ENCODE measurements at regions not wholly inside any gene's neighbourhood (a gene's known extent, or its start where the extent isn't known, plus 50 kb on each side); places are given as distances from the start of the nearest gene placed in this dataset.
"Not testable (repeated sequence)": the region's sequence is repeated elsewhere in the genome, so short reads cannot be mapped to it uniquely, and the experiment has no call there.

- in situ Hi-C loops (cut with HindIII; ENCODE audit: low sequenced_read_pairs) = loop anchor here (5.0 kb wide), 1 partner anchor 208 kb away; no protein-coding TSS in a partner anchor
These were observed 275.3 kb downstream of the ADGRD1 start for GRCh38 chr12:131229079-131229425.

GRCh38 chr12:131229426-131230339 is 276.0 kb downstream of the ADGRD1 start:
- in situ Hi-C loops (cut with HindIII; ENCODE audit: low sequenced_read_pairs) = loop anchor here (5.0 to 10.0 kb wide), 2 partner anchors 55 to 208 kb away; no protein-coding TSS in a partner anchor

DNA sequence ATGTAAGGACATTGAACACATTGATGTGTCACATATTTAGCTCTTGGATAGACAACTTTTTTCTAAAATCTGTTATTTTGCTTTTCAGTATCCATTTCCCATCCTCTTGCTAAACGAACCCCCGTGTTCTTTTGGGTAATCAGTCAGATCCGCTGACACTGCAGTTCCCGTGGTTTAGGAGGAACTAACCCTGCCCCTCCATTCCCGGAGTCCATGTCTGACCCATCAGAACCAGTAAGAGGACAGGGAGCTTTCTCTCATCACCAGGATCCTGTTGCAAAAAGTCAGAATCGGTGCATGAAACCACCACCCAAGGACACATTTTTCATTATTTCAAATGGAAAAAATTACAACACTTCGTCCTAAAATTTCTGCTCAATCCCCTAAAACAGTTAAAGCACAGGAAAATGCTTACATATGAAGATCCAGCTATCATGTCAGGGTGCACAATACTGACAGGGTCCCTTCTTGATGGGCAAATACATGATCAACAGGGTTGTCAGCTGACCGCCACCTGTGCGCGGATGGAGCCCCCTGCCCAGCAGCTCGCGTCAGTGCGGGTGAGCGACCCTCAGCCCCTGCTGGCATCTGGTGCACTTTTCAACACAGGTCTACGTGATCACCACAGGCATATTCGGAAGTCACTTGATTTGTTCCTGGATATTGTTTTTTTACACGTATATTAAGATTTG is 276.8 kb downstream of the ADGRD1 start:
- in situ Hi-C loops (cut with HindIII; ENCODE audit: low sequenced_read_pairs) = loop anchor here (10.0 kb wide), 1 partner anchor 54 kb away; no protein-coding TSS in a partner anchor

DNA sequence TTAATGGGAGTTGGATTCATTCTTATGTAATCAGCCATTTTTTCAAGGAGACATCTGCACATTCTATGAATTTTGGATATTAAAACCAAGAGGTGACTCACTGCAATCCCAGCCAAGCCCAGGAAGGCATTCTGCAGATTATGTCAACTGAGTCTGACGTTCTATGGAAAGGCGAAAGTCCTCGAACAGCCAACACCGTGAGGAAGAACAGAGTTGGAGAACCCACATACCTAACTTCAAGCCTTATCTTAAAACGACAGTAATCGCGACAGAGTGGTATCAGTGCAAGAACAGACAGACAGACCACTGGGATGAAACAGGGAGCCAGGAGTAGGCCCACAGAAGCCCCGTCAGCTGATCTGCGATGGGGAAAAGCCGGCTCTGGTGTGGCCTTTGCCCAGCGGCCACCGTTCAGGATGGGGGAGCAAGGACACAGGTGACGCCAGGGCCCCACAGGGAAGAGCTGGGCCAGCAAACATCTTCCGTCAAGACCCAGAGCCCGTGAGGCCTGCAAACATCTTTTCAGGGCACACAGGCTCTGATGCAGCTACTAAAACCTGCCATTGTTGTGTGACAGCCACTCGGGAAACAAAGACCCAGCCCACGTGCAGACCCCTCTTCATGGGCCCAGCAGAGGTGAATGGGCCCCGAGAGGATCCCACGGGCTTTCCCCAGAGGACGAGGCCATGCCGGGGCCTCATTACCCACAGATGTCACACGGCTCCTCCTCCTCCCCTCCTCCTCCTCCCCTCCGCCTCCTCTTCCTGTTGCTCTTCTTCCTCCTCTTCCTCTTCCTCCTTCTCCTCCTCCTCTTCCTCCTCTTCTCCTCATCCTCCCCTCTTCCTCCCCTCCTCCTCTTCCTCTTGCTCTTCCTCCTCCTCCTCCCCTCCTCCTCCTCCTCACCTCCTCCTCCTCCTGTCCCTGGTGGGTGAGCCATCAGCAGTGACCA is 277.6 kb downstream of the ADGRD1 start:
- in situ Hi-C loops (cut with HindIII; ENCODE audit: low sequenced_read_pairs) = loop anchor here (10.0 kb wide), 1 partner anchor 53 kb away; no protein-coding TSS in a partner anchor

DNA sequence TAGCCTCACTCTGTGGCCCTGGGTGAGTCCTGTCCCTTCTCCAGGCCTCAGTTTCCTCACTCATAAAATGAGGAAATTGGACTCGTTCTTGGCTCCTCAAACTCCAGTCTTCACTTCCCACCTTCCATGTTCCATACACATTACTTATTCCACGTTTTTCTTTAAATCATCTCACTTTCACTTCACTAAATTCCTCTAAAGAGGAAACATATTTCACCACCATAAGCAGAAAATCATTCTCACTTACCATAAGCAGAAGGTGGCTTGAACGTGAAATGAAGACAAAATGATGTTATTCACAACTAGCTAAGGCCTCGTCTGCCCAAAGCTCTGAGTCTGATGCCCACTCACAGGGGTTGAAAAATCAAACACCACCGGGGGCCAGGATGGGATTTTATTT is 278.3 kb downstream of the ADGRD1 start:
- in situ Hi-C loops (cut with HindIII; ENCODE audit: low sequenced_read_pairs) = loop anchor here (10.0 kb wide), 1 partner anchor 53 kb away; no protein-coding TSS in a partner anchor

DNA sequence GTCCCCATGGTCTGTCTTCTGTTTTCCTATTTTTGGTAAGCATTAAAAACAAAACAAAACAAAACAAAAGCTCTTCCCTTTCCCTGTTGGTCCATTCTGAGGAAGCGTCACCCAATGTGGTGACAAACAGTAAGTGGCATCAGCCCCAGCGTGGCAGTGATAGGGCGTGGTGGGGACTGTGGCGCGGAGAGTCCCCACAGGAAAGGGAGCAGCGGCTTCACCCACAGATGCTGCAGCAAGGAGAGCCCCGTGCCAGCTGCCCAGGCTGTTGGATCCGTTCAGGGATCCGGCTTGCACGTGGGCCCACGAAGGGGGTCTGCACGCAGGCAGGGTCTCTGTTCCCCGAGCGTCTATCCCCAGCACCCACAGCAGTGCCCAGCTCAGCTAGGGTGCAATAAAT is 279.2 kb downstream of the ADGRD1 start:
- in situ Hi-C loops (cut with HindIII; ENCODE audit: low sequenced_read_pairs) = loop anchor here (10.0 kb wide), 1 partner anchor 52 kb away; no protein-coding TSS in a partner anchor

- in situ Hi-C loops (cut with HindIII; ENCODE audit: low sequenced_read_pairs) = loop anchor here (10.0 kb wide), 1 partner anchor 51 kb away; no protein-coding TSS in a partner anchor
These were observed 280.4 kb downstream of the ADGRD1 start for GRCh38 chr12:131233850-131234789.

GRCh38 chr12:131234841-131235271 is 281.1 kb downstream of the ADGRD1 start:
- in situ Hi-C loops (cut with HindIII; ENCODE audit: low sequenced_read_pairs) = loop anchor here (10.0 kb wide), 1 partner anchor 50 kb away; no protein-coding TSS in a partner anchor

DNA sequence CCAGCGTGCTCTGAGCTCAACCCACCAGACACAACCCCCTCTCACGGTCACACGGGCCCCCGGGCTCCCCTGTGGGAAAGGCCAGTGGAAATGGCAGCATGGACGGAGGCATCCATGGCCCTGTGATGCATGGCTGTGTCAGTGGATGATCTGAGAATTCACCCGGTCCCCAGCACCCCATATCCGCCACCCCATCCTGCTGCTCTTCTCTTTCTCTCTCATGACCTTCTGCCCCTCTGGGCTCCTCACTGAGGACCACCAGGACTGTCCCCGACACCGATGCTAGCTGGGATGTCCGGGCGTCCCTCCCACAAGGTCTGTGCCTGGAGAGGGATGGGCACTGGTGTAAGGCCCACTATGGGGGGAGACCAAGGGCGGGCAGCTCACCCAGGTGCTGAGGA is 282.2 kb downstream of the ADGRD1 start:
- in situ Hi-C loops (cut with HindIII; ENCODE audit: low sequenced_read_pairs) = loop anchor here (10.0 kb wide), 1 partner anchor 49 kb away; no protein-coding TSS in a partner anchor

- in situ Hi-C loops (cut with HindIII; ENCODE audit: low sequenced_read_pairs) = loop anchor here (10.0 kb wide), 1 partner anchor 45 kb away; no protein-coding TSS in a partner anchor
These were observed 285.8 kb downstream of the ADGRD1 start for GRCh38 chr12:131239384-131240094.

DNA sequence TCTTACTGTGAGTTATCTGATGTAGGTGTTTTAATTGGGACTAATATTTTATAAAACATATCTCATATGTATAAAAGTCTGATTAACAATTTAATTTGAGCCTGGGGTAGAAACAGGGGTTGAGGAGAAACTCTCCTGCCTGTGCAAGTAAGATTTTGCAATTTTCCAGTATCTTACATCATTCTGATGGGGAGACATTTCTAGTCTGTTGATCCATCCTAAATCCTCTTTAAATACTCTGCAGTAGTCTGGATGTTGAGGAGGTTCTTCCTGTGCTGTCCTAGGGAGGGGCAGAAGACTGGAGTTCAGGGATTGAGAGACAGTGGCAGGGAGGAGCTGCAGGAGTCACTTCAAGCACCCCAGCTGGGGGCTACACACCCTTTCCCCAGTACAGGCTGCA is 287.8 kb downstream of the ADGRD1 start:
- in situ Hi-C loops (cut with HindIII; ENCODE audit: low sequenced_read_pairs) = no loop called here

- in situ Hi-C loops (cut with HindIII; ENCODE audit: low sequenced_read_pairs) = no loop called here
These were observed 289.2 kb downstream of the ADGRD1 start for GRCh38 chr12:131242741-131243496.

- in situ Hi-C loops (cut with HindIII; ENCODE audit: low sequenced_read_pairs) = not testable (repeated sequence)
These were observed 290.5 kb downstream of the ADGRD1 start for GRCh38 chr12:131244157-131244688.

DNA sequence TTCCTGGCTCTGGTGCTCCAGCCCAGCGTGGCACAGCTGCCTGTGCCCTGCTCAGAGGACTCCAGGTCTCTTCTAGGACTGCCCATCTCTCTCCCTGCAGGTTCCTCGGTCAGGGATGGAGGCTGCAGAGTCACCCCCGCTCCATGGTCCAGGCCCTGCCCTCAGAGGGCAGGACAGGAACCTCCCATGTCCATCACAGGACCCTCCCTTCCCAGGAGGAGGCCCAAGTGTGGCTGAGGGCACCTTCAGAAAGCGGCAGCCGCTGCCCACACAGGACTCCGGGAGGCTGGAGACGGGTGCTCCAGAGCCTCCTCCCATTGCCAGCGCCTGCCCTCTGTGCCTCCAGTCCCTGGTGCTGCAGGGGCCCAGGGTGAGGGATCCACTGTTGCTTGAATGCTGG is 291.5 kb downstream of the ADGRD1 start:
- in situ Hi-C loops (cut with HindIII; ENCODE audit: low sequenced_read_pairs) = not testable (repeated sequence)

DNA sequence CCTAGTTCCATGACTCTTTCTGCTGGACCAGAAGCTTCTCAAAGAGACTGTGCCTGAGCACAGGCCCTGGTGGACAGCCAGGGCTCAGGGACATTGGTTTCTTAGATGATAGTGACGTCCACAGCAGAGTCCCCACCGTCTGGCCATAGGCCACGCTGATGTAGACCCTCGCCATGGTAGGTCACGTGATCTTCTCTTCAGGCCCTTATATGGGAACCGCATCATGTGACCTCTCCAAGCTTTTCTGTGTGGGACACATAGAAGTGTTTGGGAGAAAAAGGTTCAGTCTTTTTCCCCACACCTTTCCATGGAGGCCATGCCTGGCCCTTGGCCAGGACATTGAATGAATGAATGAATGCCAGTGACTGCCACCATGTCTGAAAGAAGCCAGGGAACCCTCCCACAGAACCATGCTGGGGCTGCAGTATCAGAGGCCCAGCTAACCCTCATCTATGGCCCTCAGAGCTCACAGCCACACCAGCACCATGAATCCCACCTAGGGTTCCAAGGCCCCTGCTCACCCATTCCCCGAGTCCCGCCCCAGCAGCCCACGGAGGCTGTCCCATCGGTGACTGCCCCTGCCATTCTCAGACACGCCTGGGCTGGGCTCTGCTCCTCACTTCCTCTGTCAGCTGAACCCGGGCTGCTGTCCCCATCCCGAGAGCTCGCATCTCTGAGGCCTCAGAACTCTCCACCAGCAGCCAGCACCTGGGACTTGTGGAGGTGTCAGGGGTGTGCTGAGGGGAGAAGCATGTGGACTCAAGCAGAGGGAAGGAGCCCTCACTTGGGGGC is 292.1 kb downstream of the ADGRD1 start:
- in situ Hi-C loops (cut with HindIII; ENCODE audit: low sequenced_read_pairs) = no loop called here

DNA sequence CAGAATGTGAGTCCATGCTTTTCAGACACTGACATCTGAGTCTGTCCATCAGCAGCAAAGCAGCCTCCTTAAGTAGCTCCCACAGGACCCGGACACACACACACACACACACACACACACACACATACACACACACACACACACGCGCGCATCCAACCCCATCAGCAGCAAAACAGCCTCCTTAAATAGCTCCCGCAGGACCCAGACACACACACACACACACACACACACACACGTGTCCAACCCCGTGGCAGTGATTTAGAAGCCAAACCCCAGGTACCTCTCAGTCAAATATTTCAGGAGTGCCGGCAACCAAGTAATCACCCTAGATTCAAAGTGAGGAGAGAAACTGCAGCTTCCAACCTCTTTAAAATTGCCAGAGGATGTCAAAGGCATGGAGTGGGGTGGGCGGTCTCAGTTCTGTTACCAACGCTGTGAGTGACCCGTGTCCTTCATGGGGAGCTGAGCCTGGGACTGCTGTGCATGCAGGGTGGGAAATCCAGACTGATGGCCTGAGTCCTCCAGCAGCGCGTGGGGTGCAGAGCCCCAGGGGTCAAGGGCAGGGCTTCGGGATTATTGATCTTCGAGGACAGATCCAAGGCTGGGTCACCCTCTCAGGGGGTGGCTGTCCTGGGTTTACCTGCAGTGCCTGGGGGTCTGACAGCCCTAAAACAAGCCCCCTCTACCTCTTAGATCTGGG is 293.5 kb downstream of the ADGRD1 start:
- in situ Hi-C loops (cut with HindIII; ENCODE audit: low sequenced_read_pairs) = not testable (repeated sequence)

Data from endothelial cell of hepatic sinusoid (primary cell).